ENCODE measurements at regions not wholly inside any gene's neighbourhood (a gene's known extent, or its start where the extent isn't known, plus 50 kb on each side); places are given as distances from the start of the nearest gene placed in this dataset.

DNA sequence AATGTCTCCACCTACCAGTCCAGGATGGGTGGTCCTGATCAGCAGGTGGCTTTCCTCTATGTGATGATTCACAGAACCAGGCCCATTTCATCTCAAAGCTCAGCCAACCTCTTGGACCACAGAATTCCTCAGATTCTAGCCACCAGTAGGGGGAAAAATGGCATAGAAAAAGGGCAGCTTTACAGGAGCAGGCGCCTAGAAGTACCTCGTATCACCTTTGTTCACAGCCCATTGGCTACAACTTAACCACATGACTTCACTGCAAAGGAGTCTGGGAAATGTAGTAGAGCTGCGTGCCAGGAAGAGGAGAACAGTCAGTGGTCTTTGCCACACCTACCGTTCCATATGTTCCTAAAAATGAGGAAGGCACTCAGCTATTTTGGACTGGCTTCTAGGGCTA lies 62.8 kb upstream of the DTNA start:
- no peak for DNase-seq

DNA sequence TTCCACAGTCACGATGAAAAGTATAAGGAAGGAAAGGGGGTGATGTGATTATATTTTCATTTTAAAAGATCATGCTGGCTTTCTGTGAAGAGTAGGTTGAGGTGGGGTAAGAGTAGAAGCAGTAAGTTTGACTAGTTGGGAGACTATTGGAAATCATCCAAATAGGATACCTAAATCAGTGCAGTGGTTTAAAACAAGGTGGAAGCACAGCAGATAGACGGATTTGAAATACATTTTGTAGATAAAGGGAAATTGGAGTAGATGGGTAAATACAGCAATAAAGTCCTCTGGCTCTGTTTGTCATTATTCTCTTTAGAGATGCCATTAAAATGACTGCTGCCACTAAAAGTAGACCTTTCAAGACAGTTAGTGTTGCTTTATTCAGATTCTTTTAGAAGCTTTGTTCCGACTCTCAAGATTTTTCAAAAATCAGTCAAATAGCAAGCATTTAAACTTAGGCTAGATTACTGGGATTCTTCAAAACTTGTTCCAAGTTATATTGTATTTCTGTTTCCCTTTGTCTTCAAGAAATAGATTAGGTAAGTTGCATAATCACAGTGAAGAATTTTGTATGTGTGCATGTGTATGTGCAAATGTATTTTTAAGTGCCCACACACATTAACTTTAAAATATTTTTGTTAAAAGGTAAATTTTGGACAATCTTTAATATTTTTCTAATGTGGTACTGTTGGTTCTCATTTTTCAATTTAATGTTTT lies 61.7 kb upstream of the DTNA start:
- DNase-seq, result no peak

DNA sequence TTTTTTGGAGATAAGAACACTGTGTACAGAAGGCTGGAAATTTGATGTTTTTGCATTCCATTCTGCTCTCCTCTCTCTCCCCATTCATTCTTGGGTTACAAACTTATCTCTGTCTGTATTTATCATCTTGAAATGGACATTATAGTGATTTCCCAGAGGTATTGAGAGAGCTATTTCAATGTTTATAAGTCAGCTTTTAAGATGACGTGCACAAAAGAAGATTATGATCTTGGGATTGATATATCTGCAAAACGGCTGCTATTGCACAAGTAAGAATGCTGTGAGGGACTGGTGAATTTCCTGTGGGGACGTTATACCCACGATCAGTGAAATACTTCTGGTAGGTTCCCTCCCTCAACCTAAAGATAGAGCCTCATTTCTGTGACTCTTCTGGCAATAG lies 61.0 kb upstream of the DTNA start:
- no peak for DNase-seq

DNA sequence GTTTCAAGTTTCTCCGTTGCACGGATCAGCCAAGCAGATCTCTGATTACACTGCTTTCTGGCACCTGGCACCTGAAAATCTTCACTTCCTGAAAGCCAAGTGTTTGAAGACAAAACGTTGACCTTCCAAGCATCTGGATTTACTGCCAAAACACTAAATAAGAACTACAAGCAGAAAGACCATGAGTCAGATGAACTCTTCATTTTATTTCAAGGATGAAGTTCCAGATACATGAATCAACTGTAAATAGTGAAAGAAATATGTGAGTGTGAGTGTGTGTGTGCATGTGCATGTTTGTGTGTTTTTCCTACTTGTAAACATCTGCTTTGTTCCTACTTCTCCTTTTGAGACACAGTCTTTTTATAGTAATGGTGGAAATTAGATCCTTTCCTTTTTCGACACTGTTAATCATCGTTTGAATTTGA lies 60.0 kb upstream of the DTNA start:
- no peak for DNase-seq

GRCh38 chr18:34651586-34652369 lies 58.3 kb upstream of the DTNA start:
- no peak for DNase-seq

- no peak for DNase-seq
Observed at GRCh38 chr18:34655131-34655530, 55.0 kb upstream of the DTNA start.

GRCh38 chr18:34657860-34658500 lies 52.1 kb upstream of the DTNA start:
- DNase-seq, result no peak

- peak; percentile 55 for DNase-seq
Observed at GRCh38 chr18:34659579-34660517, 50.2 kb upstream of the DTNA start.

All from NCI-H1105 (cell line).